ENCODE measurements at regions not wholly inside any gene's neighbourhood (a gene's known extent, or its start where the extent isn't known, plus 50 kb on each side); places are given as distances from the start of the nearest gene placed in this dataset.
"Not testable (repeated sequence)": the region's sequence is repeated elsewhere in the genome, so short reads cannot be mapped to it uniquely, and the experiment has no call there.

GRCh38 chr4:126960760-126961159 is 672.0 kb upstream of the INTU start:
- DNase-seq, result no peak

- DNase-seq, result no peak
Observed at GRCh38 chr4:126961661-126962060, 671.1 kb upstream of the INTU start.

GRCh38 chr4:126965877-126966276 is 666.9 kb upstream of the INTU start:
- DNase-seq, result no peak

- DNase-seq, result no peak
Observed at GRCh38 chr4:126969360-126970235, 663.2 kb upstream of the INTU start.

- no peak for DNase-seq
Observed at GRCh38 chr4:126973201-126973600, 659.6 kb upstream of the INTU start.

GRCh38 chr4:126976850-126977632 is 655.7 kb upstream of the INTU start:
- DNase-seq, result no peak

GRCh38 chr4:126986005-126986404 is 646.8 kb upstream of the INTU start:
- DNase-seq, result no peak

- no peak for DNase-seq
Observed at GRCh38 chr4:126986828-126987227, 645.9 kb upstream of the INTU start.

GRCh38 chr4:126991965-126992364 is 640.8 kb upstream of the INTU start:
- DNase-seq, result no peak

- no peak for DNase-seq
Observed at GRCh38 chr4:126992910-126993309, 639.8 kb upstream of the INTU start.

- DNase-seq, result no peak
Observed at GRCh38 chr4:126993351-126993750, 639.4 kb upstream of the INTU start.

- no peak for DNase-seq
Observed at GRCh38 chr4:126995235-126995634, 637.5 kb upstream of the INTU start.

GRCh38 chr4:127000110-127000509 is 632.6 kb upstream of the INTU start:
- no peak for DNase-seq

GRCh38 chr4:127000846-127001245 is 631.9 kb upstream of the INTU start:
- no peak for DNase-seq

- no peak for DNase-seq
Observed at GRCh38 chr4:127001933-127002332, 630.8 kb upstream of the INTU start.

GRCh38 chr4:127006446-127006877 is 626.3 kb upstream of the INTU start:
- DNase-seq, result no peak

GRCh38 chr4:127007305-127007704 is 625.5 kb upstream of the INTU start:
- no peak for DNase-seq

- DNase-seq, result no peak
Observed at GRCh38 chr4:127012549-127012948, 620.2 kb upstream of the INTU start.

GRCh38 chr4:127015667-127016117 is 617.1 kb upstream of the INTU start:
- no peak for DNase-seq

- DNase-seq, result no peak
Observed at GRCh38 chr4:127018381-127018780, 614.4 kb upstream of the INTU start.

GRCh38 chr4:127020831-127021230 is 611.9 kb upstream of the INTU start:
- DNase-seq, result not testable (repeated sequence)

GRCh38 chr4:127036296-127036695 is 596.5 kb upstream of the INTU start:
- DNase-seq, result no peak

GRCh38 chr4:127045861-127046260 is 586.9 kb upstream of the INTU start:
- DNase-seq, result no peak

GRCh38 chr4:127047930-127048329 is 584.8 kb upstream of the INTU start:
- DNase-seq, result no peak
